G401 (cell line): ENCODE measurements at regions not wholly inside any gene's neighbourhood (a gene's known extent, or its start where the extent isn't known, plus 50 kb on each side); places are given as distances from the start of the nearest gene placed in this dataset.

Experiments
- DNase-seq: peaks from one replicate; pipeline ENCODE4 v3.0.0-alpha.2; 2015; ENCODE audit warnings: low spot score
- in situ Hi-C: cut with HindIII; loops from 2 replicates; pipeline ENCODE4 v1.10.0; 2016; ENCODE audit warnings: low sequenced_read_pairs, mixed read lengths

GRCh38 chr5:9951865-9952516 lies 297.7 kb downstream of the ATPSCKMT start:
- DNase-seq: no peak

GRCh38 chr5:9947944-9948343 lies 301.7 kb downstream of the ATPSCKMT start:
- peak; percentile 22 for DNase-seq
- in situ Hi-C loops: no loop called here

More at GRCh38 chr5:9951865-9952516, 297.7 kb downstream of the ATPSCKMT start:
- in situ Hi-C loops: no loop called here

GRCh38 chr5:9947225-9947714 lies 302.4 kb downstream of the ATPSCKMT start:
- no peak for DNase-seq
- in situ Hi-C loops: no loop called here

GRCh38 chr5:9932770-9933169 lies 302.6 kb upstream of the TAS2R1 start:
- in situ Hi-C loops: no loop called here
- DNase-seq: no peak

- DNase-seq: no peak
- in situ Hi-C loops: no loop called here
These were observed 300.0 kb upstream of the TAS2R1 start for GRCh38 chr5:9930156-9930555.

- in situ Hi-C loops: no loop called here
- no peak for DNase-seq
These were observed 298.2 kb upstream of the TAS2R1 start for GRCh38 chr5:9928326-9928725.

- DNase-seq: no peak
- in situ Hi-C loops: no loop called here
These were observed 297.4 kb upstream of the TAS2R1 start for GRCh38 chr5:9927521-9927997.

GRCh38 chr5:9927106-9927505 lies 297.0 kb upstream of the TAS2R1 start:
- in situ Hi-C loops: no loop called here
- DNase-seq: no peak

GRCh38 chr5:9924614-9925013 lies 294.5 kb upstream of the TAS2R1 start:
- DNase-seq: no peak
- in situ Hi-C loops: no loop called here

GRCh38 chr5:9922719-9923118 lies 292.6 kb upstream of the TAS2R1 start:
- in situ Hi-C loops: no loop called here
- no peak for DNase-seq

- DNase-seq: no peak
- in situ Hi-C loops: no loop called here
These were observed 290.5 kb upstream of the TAS2R1 start for GRCh38 chr5:9920697-9921096.

- no peak for DNase-seq
- in situ Hi-C loops: no loop called here
These were observed 289.3 kb upstream of the TAS2R1 start for GRCh38 chr5:9919306-9920030.

GRCh38 chr5:9905661-9906060 lies 275.5 kb upstream of the TAS2R1 start:
- in situ Hi-C loops: no loop called here
- no peak for DNase-seq

- in situ Hi-C loops: no loop called here
- DNase-seq: no peak
These were observed 273.6 kb upstream of the TAS2R1 start for GRCh38 chr5:9903801-9904200.

- in situ Hi-C loops: no loop called here
- peak; percentile 76 for DNase-seq
These were observed 268.2 kb upstream of the TAS2R1 start for GRCh38 chr5:9898319-9898718.

- no peak for DNase-seq
- in situ Hi-C loops: no loop called here
These were observed 265.1 kb upstream of the TAS2R1 start for GRCh38 chr5:9895302-9895645.

GRCh38 chr5:9894571-9895301 lies 264.6 kb upstream of the TAS2R1 start:
- no peak for DNase-seq
- in situ Hi-C loops: no loop called here

- DNase-seq: no peak
- in situ Hi-C loops: no loop called here
These were observed 262.5 kb upstream of the TAS2R1 start for GRCh38 chr5:9892696-9893095.

- in situ Hi-C loops: no loop called here
- DNase-seq: no peak
These were observed 259.4 kb upstream of the TAS2R1 start for GRCh38 chr5:9889511-9889910.

- DNase-seq: peak; percentile 79
- in situ Hi-C loops: no loop called here
These were observed 258.4 kb upstream of the TAS2R1 start for GRCh38 chr5:9888501-9888901.
